HG02763 (cell line): ENCODE measurements at regions not wholly inside any gene's neighbourhood (a gene's known extent, or its start where the extent isn't known, plus 50 kb on each side); places are given as distances from the start of the nearest gene placed in this dataset.
"Not testable (repeated sequence)": the region's sequence is repeated elsewhere in the genome, so short reads cannot be mapped to it uniquely, and the experiment has no call there.

ENCODE experiments used
- ATAC-seq: cut with Tn5 transposase; IDR thresholded peaks from one replicate; pipeline ENCODE4 v1.9.1; 2021; ENCODE audit warnings: mild to moderate bottlenecking, moderate library complexity; ENCODE audit not compliant: unreplicated experiment

GRCh38 chr6:146931214-146931613 is 273.0 kb upstream of the STXBP5 start:
- no peak for ATAC-seq

- ATAC-seq = no peak
Observed at GRCh38 chr6:146937316-146937715, 266.9 kb upstream of the STXBP5 start.

GRCh38 chr6:146938266-146938665 is 266.0 kb upstream of the STXBP5 start:
- no peak for ATAC-seq

GRCh38 chr6:146939456-146939855 is 264.8 kb upstream of the STXBP5 start:
- ATAC-seq = not testable (repeated sequence)

GRCh38 chr6:146943664-146944063 is 260.6 kb upstream of the STXBP5 start:
- no peak for ATAC-seq

- ATAC-seq = no peak
Observed at GRCh38 chr6:146944077-146944476, 260.1 kb upstream of the STXBP5 start.

GRCh38 chr6:146944809-146945208 is 259.4 kb upstream of the STXBP5 start:
- ATAC-seq = no peak

GRCh38 chr6:146946559-146946958 is 257.7 kb upstream of the STXBP5 start:
- ATAC-seq = no peak

GRCh38 chr6:146948790-146949342 is 255.4 kb upstream of the STXBP5 start:
- ATAC-seq = no peak

- no peak for ATAC-seq
Observed at GRCh38 chr6:146949425-146949824, 254.8 kb upstream of the STXBP5 start.

GRCh38 chr6:146950351-146950835 is 253.8 kb upstream of the STXBP5 start:
- ATAC-seq = peak; percentile 48

GRCh38 chr6:146955570-146955969 is 248.6 kb upstream of the STXBP5 start:
- ATAC-seq = no peak

- ATAC-seq = no peak
Observed at GRCh38 chr6:146957181-146958093, 246.8 kb upstream of the STXBP5 start.

GRCh38 chr6:146961831-146962230 is 242.4 kb upstream of the STXBP5 start:
- ATAC-seq = no peak

- ATAC-seq = no peak
Observed at GRCh38 chr6:146962329-146962728, 241.9 kb upstream of the STXBP5 start.

- no peak for ATAC-seq
Observed at GRCh38 chr6:146965110-146965689, 239.0 kb upstream of the STXBP5 start.

- no peak for ATAC-seq
Observed at GRCh38 chr6:146968041-146968760, 236.0 kb upstream of the STXBP5 start.

GRCh38 chr6:146972546-146972945 is 231.7 kb upstream of the STXBP5 start:
- ATAC-seq = no peak

GRCh38 chr6:146974351-146974750 is 229.9 kb upstream of the STXBP5 start:
- ATAC-seq = no peak

GRCh38 chr6:146975093-146975492 is 229.1 kb upstream of the STXBP5 start:
- no peak for ATAC-seq

GRCh38 chr6:146980900-146981329 is 223.3 kb upstream of the STXBP5 start:
- no peak for ATAC-seq
